BJ (cell line): ENCODE measurements at regions not wholly inside any gene's neighbourhood (a gene's known extent, or its start where the extent isn't known, plus 50 kb on each side); places are given as distances from the start of the nearest gene placed in this dataset.

ENCODE experiments used
- CTCF ChIA-PET: fragments of 350-600 bp; formaldehyde crosslinking; extraction: SDS; loops from one replicate; lab custom pipeline; 2021; ENCODE audit warnings: antibody characterized with exemption, inconsistent platforms; lab: Yijun Ruan, JAX
- POLR2A ChIA-PET: fragments of 300-600 bp; sonication (Branson Sonifier 250); formaldehyde crosslinking; extraction: SDS; loops from one replicate; lab custom pipeline; 2021; ENCODE audit warnings: antibody characterized with exemption; lab: Charles Lee
- DNase-seq: peaks from one replicate; pipeline ENCODE4 v3.0.0-alpha.2; 2011; ENCODE audit warnings: low read depth
- H3K27me3 ChIP-seq: 2 replicates; pipeline ENCODE4 v1.6.0; 2011; ENCODE audit warnings: low read length; ENCODE audit not compliant: control insufficient read depth, insufficient read depth
- H3K36me3 ChIP-seq: 2 replicates; pipeline ENCODE4 v1.5.1; 2011; ENCODE audit warnings: low read length; ENCODE audit not compliant: control insufficient read depth, insufficient read depth
- H3K4me3 ChIP-seq: 2 replicates; pipeline ENCODE4 v1.5.1; 2011; ENCODE audit warnings: low read depth, mild to moderate bottlenecking, control low read depth, low read length
- CTCF ChIP-seq: IDR thresholded peaks from 2 replicates; pipeline ENCODE4 v1.5.1; 2011; ENCODE audit warnings: low read depth, mild to moderate bottlenecking, control low read depth, inconsistent platforms, low read length, moderate library complexity; ENCODE audit not compliant: insufficient read depth

- TF ChIP-seq CTCF, result no peak
- POLR2A ChIA-PET, result no interaction called here
- Histone ChIP-seq H3K4me3 (no peak overlapping the region), H3K27me3 (no peaks in the 10 kb centered on the region), H3K36me3 (no peaks in the 10 kb centered on the region)
- no peak for DNase-seq
- CTCF ChIA-PET, result no interaction called here
Measured at GRCh38 chr2:185607945-185608344, 130.7 kb upstream of the FSIP2 start.

GRCh38 chr2:185608799-185609198 lies 129.8 kb upstream of the FSIP2 start:
- ChIA-PET CTCF (no interaction called here), POLR2A (no interaction called here)
- Histone ChIP-seq H3K4me3 (no peak overlapping the region), H3K36me3 (no peaks in the 10 kb centered on the region), H3K27me3 (no peaks in the 10 kb centered on the region)
- TF ChIP-seq CTCF, result no peak
- no peak for DNase-seq

- Histone ChIP-seq H3K36me3 (no peaks in the 10 kb centered on the region), H3K27me3 (no peaks in the 10 kb centered on the region), H3K4me3 (no peak overlapping the region)
- no peak for DNase-seq
- POLR2A ChIA-PET, result no interaction called here
- CTCF ChIA-PET, result no interaction called here
- no peak for TF ChIP-seq CTCF
Measured at GRCh38 chr2:185610301-185610700, 128.3 kb upstream of the FSIP2 start.

- Histone ChIP-seq H3K27me3 (no peaks in the 10 kb centered on the region), H3K4me3 (no peak overlapping the region), H3K36me3 (no peaks in the 10 kb centered on the region)
- CTCF ChIA-PET, result no interaction called here
- POLR2A ChIA-PET, result no interaction called here
- TF ChIP-seq CTCF, result no peak
- no peak for DNase-seq
Measured at GRCh38 chr2:185618625-185619024, 120.0 kb upstream of the FSIP2 start.

GRCh38 chr2:185625604-185626003 lies 113.0 kb upstream of the FSIP2 start:
- ChIA-PET CTCF (no interaction called here), POLR2A (no interaction called here)
- Histone ChIP-seq H3K36me3 (no peaks in the 10 kb centered on the region), H3K27me3 (no peaks in the 10 kb centered on the region), H3K4me3 (no peak overlapping the region)
- TF ChIP-seq CTCF, result no peak
- no peak for DNase-seq
